WTC11 (cell line): ENCODE measurements at regions not wholly inside any gene's neighbourhood (a gene's known extent, or its start where the extent isn't known, plus 50 kb on each side); places are given as distances from the start of the nearest gene placed in this dataset.

Experiments used
- CREB1 ChIP-seq: sonication (generic); formaldehyde crosslinking; IDR thresholded peaks from 2 replicates; pipeline ENCODE4 v1.8.0; 2023; ENCODE audit warnings: mild to moderate bottlenecking, missing genetic modification reagents
- CTCF ChIP-seq: fragments of 200-600 bp; IDR thresholded peaks from 2 replicates; pipeline ENCODE4 v1.8.0; 2022; ENCODE audit warnings: antibody characterized with exemption
- RELA ChIP-seq: sonication (generic); formaldehyde crosslinking; IDR thresholded peaks from 2 replicates; pipeline ENCODE4 v1.8.1; 2022; ENCODE audit warnings: missing genetic modification reagents, mild to moderate bottlenecking, borderline replicate concordance

- TF ChIP-seq CTCF = no peak
- TF ChIP-seq RELA (CRISPR knock-in tag) = no peak
- no peak for TF ChIP-seq CREB1 (CRISPR knock-in tag)
Measured at GRCh38 chr2:61714210-61714609, 139.7 kb downstream of the FAM161A start.
